ENCODE measurements at regions not wholly inside any gene's neighbourhood (a gene's known extent, or its start where the extent isn't known, plus 50 kb on each side); places are given as distances from the start of the nearest gene placed in this dataset.

- DNase-seq = peak; percentile 23
Measured at GRCh38 chr2:176747506-176747905, 465.1 kb upstream of the HNRNPA3 start.

GRCh38 chr2:176747928-176748327, 464.7 kb upstream of the HNRNPA3 start:
- no peak for DNase-seq

GRCh38 chr2:176748662-176749061, 463.9 kb upstream of the HNRNPA3 start:
- DNase-seq = no peak

GRCh38 chr2:176751314-176752227, 461.0 kb upstream of the HNRNPA3 start:
- DNase-seq = no peak

- no peak for DNase-seq
Measured at GRCh38 chr2:176752295-176752694, 460.3 kb upstream of the HNRNPA3 start.

- no peak for DNase-seq
Measured at GRCh38 chr2:176753205-176753604, 459.4 kb upstream of the HNRNPA3 start.

GRCh38 chr2:176753752-176754474, 458.7 kb upstream of the HNRNPA3 start:
- DNase-seq = peak; percentile 25

- no peak for DNase-seq
Measured at GRCh38 chr2:176755537-176756135, 457.0 kb upstream of the HNRNPA3 start.

GRCh38 chr2:176758426-176758825, 454.2 kb upstream of the HNRNPA3 start:
- DNase-seq = no peak

- DNase-seq = no peak
Measured at GRCh38 chr2:176760439-176760838, 452.2 kb upstream of the HNRNPA3 start.

- DNase-seq = peak; percentile 66
Measured at GRCh38 chr2:176763130-176763529, 449.5 kb upstream of the HNRNPA3 start.

GRCh38 chr2:176763851-176764404, 448.7 kb upstream of the HNRNPA3 start:
- DNase-seq = no peak

GRCh38 chr2:176764921-176765320, 447.7 kb upstream of the HNRNPA3 start:
- DNase-seq = no peak

GRCh38 chr2:176766005-176766404, 446.6 kb upstream of the HNRNPA3 start:
- DNase-seq = no peak

GRCh38 chr2:176768185-176768584, 444.4 kb upstream of the HNRNPA3 start:
- no peak for DNase-seq

GRCh38 chr2:176769021-176769420, 443.6 kb upstream of the HNRNPA3 start:
- DNase-seq = no peak

GRCh38 chr2:176769499-176770370, 442.9 kb upstream of the HNRNPA3 start:
- DNase-seq = no peak

- DNase-seq = no peak
Measured at GRCh38 chr2:176772816-176773215, 439.8 kb upstream of the HNRNPA3 start.

GRCh38 chr2:176774766-176775451, 437.7 kb upstream of the HNRNPA3 start:
- DNase-seq = peak; percentile 65

GRCh38 chr2:176777262-176777661, 435.3 kb upstream of the HNRNPA3 start:
- no peak for DNase-seq

GRCh38 chr2:176779917-176780316, 432.7 kb upstream of the HNRNPA3 start:
- DNase-seq = no peak

- DNase-seq = no peak
Measured at GRCh38 chr2:176780348-176780747, 432.2 kb upstream of the HNRNPA3 start.

Data from fibroblast of skin of right biceps (primary cell).